ENCODE measurements at regions not wholly inside any gene's neighbourhood (a gene's known extent, or its start where the extent isn't known, plus 50 kb on each side); places are given as distances from the start of the nearest gene placed in this dataset.

DNA sequence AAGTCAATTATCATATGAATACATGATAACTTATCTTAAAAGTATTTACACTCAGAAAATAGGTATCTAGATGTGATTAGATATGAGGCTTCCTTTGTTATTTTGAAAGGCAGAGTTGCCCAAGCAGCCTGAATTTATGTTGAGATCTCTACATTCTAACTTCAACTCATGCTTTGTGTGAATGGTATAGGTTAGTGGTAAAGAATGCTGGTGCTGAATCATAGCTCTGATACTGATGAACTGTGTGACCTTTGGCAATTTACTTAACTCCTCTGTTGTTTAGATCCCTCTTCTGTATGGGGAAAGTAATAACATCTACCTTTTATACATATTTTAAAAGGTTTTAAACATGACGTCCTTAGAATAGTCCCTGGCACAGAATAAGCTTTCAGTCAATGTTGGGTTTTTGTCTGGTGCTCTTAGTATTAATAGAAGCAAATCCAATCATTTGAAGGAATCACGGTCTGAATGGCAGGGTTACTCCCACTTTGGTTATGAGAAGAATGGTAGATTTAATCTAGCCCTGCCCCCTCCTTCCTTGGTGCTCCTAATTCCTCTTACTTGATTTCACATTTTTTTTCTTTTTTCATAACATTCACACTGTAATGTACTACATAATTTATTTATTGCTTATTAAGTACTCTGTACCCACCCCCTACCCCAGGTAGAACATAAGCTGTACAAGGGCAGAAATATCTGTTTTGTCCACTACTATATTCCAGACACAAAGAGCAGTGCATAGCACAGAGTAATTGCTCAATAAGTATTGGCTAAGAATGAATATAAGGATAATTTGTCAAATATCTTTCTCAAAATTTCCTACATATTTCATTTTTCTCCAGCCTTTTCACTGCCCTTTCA is 203.3 kb upstream of the KRR1 start:
- no peaks in the 10 kb centered on the region for H3K36me3 ChIP-seq
- H3K27me3 ChIP-seq, result no peaks in the 10 kb centered on the region
- TF ChIP-seq, protein P1, sequence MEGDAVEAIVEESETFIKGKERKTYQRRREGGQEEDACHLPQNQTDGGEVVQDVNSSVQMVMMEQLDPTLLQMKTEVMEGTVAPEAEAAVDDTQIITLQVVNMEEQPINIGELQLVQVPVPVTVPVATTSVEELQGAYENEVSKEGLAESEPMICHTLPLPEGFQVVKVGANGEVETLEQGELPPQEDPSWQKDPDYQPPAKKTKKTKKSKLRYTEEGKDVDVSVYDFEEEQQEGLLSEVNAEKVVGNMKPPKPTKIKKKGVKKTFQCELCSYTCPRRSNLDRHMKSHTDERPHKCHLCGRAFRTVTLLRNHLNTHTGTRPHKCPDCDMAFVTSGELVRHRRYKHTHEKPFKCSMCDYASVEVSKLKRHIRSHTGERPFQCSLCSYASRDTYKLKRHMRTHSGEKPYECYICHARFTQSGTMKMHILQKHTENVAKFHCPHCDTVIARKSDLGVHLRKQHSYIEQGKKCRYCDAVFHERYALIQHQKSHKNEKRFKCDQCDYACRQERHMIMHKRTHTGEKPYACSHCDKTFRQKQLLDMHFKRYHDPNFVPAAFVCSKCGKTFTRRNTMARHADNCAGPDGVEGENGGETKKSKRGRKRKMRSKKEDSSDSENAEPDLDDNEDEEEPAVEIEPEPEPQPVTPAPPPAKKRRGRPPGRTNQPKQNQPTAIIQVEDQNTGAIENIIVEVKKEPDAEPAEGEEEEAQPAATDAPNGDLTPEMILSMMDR (IDR thresholded peaks at IDR 0.05), result no peak
- DNase-seq, result no peak
- no peaks in the 10 kb centered on the region for H3K4me1 ChIP-seq
- intact Hi-C loops (cut with DNase I), result no loop called here
- H3K9ac ChIP-seq (ENCODE audit: low read depth in 2 of 2, low read length in 2 of 2), result no peak overlapping the region
- H3K9me3 ChIP-seq, result no peaks in the 10 kb centered on the region
- no peak overlapping the region for H3K4me3 ChIP-seq
- no peak overlapping the region for H3K27ac ChIP-seq

DNA sequence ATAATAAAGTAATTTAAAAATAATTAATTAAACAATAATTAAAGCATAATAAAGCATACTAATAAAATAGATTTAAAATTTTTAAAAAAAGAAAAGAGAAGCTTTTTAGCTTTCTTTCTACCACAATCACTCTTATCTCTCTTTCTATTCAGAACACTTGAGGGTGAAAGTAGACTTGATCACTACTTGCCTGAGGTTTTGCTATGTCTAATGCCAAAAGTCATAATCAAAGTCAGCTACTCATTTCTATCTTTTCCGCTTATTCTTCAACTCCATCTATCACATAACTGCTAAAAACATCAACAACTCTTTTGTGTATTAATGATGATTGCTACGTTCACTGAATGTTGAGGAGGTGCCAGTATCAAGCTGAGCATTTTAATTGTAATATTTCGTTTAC is 202.0 kb upstream of the KRR1 start:
- H3K27me3 ChIP-seq, result no peaks in the 10 kb centered on the region
- no peaks in the 10 kb centered on the region for H3K9me3 ChIP-seq
- no peak for DNase-seq
- no peak overlapping the region for H3K27ac ChIP-seq
- intact Hi-C loops (cut with DNase I), result no loop called here
- no peaks in the 10 kb centered on the region for H3K36me3 ChIP-seq
- TF ChIP-seq, protein P1 (IDR thresholded peaks at IDR 0.05), result no peak
- no peak overlapping the region for H3K4me3 ChIP-seq
- H3K4me1 ChIP-seq, result no peaks in the 10 kb centered on the region
- no peak overlapping the region for H3K9ac ChIP-seq (ENCODE audit: low read depth in 2 of 2, low read length in 2 of 2)

DNA sequence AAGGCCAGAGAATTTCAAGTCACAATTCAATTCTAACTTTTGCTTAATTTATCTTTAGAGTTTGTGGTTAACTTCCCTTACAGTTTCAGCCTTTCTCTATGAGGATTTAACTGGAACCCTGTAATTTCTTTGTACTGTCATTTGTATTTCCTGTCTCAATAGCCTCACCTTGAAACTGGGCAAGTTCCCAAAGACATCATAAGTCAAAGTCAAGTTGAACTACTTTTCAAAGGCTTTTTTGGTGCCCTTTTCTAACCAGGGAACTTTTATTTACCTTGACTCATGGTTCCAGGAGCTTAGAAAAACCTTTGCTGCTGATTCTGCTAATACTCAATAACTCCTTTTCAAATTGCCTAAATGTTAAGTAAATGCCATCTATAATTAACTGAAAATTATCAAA is 200.8 kb upstream of the KRR1 start:
- no peak for DNase-seq
- Histone ChIP-seq H3K9me3 (no peaks in the 10 kb centered on the region), H3K27ac (no peak overlapping the region), H3K4me3 (no peak overlapping the region), H3K4me1 (no peaks in the 10 kb centered on the region), H3K27me3 (no peaks in the 10 kb centered on the region), H3K36me3 (no peaks in the 10 kb centered on the region), H3K9ac (ENCODE audit: low read depth in 2 of 2, low read length in 2 of 2) (no peak overlapping the region)
- intact Hi-C loops (cut with DNase I), result no loop called here
- TF ChIP-seq, protein P1 (IDR thresholded peaks at IDR 0.05), result no peak

- TF ChIP-seq, protein P1 (IDR thresholded peaks at IDR 0.05), result no peak
- DNase-seq, result no peak
- no peak overlapping the region for H3K27ac ChIP-seq
- no peak overlapping the region for H3K9ac ChIP-seq (ENCODE audit: low read depth in 2 of 2, low read length in 2 of 2)
- no peak overlapping the region for H3K4me3 ChIP-seq
- H3K36me3 ChIP-seq, result no peaks in the 10 kb centered on the region
- intact Hi-C loops (cut with DNase I), result no loop called here
- H3K27me3 ChIP-seq, result no peaks in the 10 kb centered on the region
- H3K4me1 ChIP-seq, result no peaks in the 10 kb centered on the region
- H3K9me3 ChIP-seq, result no peaks in the 10 kb centered on the region
Observed at GRCh38 chr12:75711271-75711670, 199.9 kb upstream of the KRR1 start.

- Histone ChIP-seq H3K27me3 (no peaks in the 10 kb centered on the region), H3K36me3 (no peaks in the 10 kb centered on the region), H3K4me3 (no peak overlapping the region), H3K4me1 (no peaks in the 10 kb centered on the region), H3K9ac (ENCODE audit: low read depth in 2 of 2, low read length in 2 of 2) (no peak overlapping the region), H3K9me3 (no peaks in the 10 kb centered on the region), H3K27ac (no peak overlapping the region)
- TF ChIP-seq, protein P1 (IDR thresholded peaks at IDR 0.05), result no peak
- no peak for DNase-seq
- intact Hi-C loops (cut with DNase I), result no loop called here
Observed at GRCh38 chr12:75710361-75711069, 199.1 kb upstream of the KRR1 start.

Measured in colonic mucosa (tissue), 4 donors.